ENCODE measurements at regions not wholly inside any gene's neighbourhood (a gene's known extent, or its start where the extent isn't known, plus 50 kb on each side); places are given as distances from the start of the nearest gene placed in this dataset.
"Not testable (repeated sequence)": the region's sequence is repeated elsewhere in the genome, so short reads cannot be mapped to it uniquely, and the experiment has no call there.

DNA sequence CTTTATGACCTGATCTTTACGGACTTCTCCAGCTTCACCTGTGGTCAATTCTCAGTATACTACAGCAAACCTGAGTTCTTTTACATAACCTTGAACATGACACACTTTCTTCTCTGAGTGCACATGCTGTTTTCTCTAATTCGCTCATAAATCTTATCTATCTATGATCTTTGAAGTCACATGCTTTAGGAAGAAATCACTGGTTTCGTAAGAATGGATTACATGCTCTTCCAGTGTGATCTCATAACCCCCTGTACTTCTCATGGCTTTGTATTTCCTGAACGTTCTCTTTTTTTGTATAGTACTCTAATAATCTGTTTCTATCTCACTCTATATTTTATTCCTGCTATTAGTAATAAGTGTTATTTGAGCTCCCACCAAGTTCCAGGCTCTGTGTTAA is 1165.2 kb downstream of the TBL1XR1 start:
- no peak for TF ChIP-seq POLR2A (IDR thresholded peaks at IDR 0.05; ENCODE audit: low read depth, low read length)
- TF ChIP-seq SPI1 (IDR thresholded peaks at IDR 0.05; ENCODE audit: low read depth, low read length) = no peak
- TF ChIP-seq TAF1 (IDR thresholded peaks at IDR 0.05; ENCODE audit: low read depth, low read length) = no peak
- no peak for TF ChIP-seq POU2F2 (IDR thresholded peaks at IDR 0.05; ENCODE audit: low read depth, low read length)
- TF ChIP-seq POLR2AphosphoS5 (IDR thresholded peaks at IDR 0.05; ENCODE audit: low read depth, low read length) = no peak
- TF ChIP-seq PAX5 (IDR thresholded peaks at IDR 0.05; ENCODE audit: insufficient read depth, low read length, severe bottlenecking) = no peak
- no peak for DNase-seq (ENCODE audit: insufficient read length, low spot score)
- FAIRE-seq = no peak

DNA sequence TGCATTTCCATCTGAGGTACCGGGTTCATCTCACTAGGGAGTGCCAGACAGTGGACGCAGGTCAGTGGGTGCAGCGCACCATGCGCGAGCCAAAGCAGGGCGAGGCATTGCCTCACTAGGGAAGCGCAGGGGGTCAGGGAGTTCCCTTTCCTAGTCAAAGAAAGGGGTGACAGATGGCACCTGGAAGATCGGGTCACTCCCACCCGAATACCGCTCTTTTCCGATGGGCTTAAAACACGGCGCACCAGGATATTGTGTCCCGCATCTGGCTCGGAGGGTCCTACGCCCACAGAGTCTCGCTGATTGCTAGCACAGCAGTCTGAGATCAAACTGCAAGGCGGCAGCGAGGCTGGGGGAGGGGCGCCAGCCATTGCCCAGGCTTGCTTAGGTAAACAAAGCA is 1157.1 kb downstream of the NAALADL2 start:
- not testable (repeated sequence) for DNase-seq (ENCODE audit: insufficient read length, low spot score); FAIRE-seq

DNA sequence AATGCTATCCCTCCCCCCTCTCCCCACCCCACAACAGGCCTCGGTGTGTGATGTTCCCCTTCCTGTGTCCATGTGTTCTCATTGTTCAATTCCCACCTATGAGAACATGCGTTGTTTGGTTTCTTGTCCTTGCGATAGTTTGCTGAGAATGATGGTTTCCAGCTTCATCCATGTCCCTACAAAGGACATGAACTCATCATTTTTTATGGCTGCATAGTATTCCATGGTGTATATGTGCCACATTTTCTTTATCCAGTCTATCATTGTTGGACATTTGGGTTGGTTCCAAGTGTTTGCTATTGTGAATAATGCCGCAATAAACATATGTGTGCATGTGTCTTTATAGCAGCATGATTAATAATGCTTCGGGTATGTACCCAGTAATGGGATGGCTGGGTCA is 1156.1 kb downstream of the NAALADL2 start:
- not testable (repeated sequence) for DNase-seq (ENCODE audit: insufficient read length, low spot score); FAIRE-seq

GRCh38 chr3:176009256-176009655 is 1150.1 kb downstream of the NAALADL2 start:
- FAIRE-seq (no peak), DNase-seq (ENCODE audit: insufficient read length, low spot score) (no peak)
- TF ChIP-seq SPI1 (IDR thresholded peaks at IDR 0.05; ENCODE audit: low read depth, low read length) (no peak), PAX5 (IDR thresholded peaks at IDR 0.05; ENCODE audit: insufficient read depth, low read length, severe bottlenecking) (no peak)

DNA sequence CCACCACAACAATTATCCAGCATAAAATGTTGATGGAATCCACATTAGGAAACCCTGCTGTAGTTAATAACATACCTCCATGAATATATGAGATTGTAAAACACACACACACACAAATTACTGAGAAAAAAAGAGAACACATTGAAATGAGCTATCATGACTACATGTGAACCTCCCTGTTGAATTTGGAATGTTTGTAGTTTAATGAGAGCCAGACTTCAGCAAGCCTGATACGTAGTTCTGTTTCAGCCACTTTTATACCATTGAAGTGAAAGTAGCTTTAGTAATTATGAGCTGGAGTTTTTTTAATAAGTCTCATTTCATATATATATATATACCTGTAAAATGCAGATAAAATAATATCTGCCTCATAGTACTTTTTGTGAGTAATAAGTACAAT is 1146.4 kb downstream of the NAALADL2 start:
- TF ChIP-seq POLR2AphosphoS5 (IDR thresholded peaks at IDR 0.05; ENCODE audit: low read depth, low read length) (no peak), TAF1 (IDR thresholded peaks at IDR 0.05; ENCODE audit: low read depth, low read length) (no peak), PAX5 (IDR thresholded peaks at IDR 0.05; ENCODE audit: insufficient read depth, low read length, severe bottlenecking) (no peak), SPI1 (IDR thresholded peaks at IDR 0.05; ENCODE audit: low read depth, low read length) (no peak), POU2F2 (IDR thresholded peaks at IDR 0.05; ENCODE audit: low read depth, low read length) (no peak), POLR2A (IDR thresholded peaks at IDR 0.05; ENCODE audit: low read depth, low read length) (no peak)
- DNase-seq (ENCODE audit: insufficient read length, low spot score) (no peak), FAIRE-seq (no peak)

DNA sequence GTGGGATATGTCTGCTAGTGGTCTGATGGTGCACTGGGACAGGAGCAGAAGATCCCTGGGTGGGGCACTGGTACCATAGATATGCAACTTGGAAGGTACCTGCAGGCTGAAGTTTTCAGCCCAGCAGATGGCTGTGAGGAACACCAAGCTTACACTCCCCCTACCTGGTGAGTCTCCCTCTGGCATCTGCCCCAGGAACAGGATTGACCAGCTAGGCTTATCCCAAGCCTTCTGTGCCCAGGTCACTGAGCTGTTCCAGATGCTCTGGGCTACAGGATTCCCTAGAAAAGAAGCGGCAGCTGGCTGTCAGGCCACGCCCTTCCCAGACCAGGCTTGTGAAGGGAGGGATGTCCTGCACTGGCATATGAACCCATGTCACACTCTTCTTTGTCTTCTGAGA is 1130.0 kb downstream of the NAALADL2 start:
- no peak for TF ChIP-seq TAF1 (IDR thresholded peaks at IDR 0.05; ENCODE audit: low read depth, low read length)
- DNase-seq (ENCODE audit: insufficient read length, low spot score) (no peak), FAIRE-seq (no peak)

DNA sequence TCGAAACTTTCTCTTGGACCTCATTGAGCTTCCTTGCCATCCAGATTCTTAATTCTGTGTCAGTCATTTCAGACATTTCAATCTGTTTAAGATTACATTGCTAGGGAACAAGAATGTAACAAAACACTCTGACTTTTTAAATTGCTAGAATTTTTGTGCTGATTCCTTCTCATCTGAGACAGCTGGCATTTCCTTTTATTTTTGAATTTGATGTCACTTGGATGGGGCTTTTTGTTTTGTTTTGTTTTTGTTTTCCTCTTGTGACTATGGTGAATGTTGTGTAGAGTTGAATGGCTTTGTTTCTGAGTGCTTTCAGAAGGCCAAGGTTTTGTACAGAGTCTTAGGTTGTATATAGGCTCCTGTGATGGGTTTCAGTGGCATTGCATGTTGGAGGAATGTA is 1129.3 kb downstream of the NAALADL2 start:
- no peak for TF ChIP-seq POU2F2 (IDR thresholded peaks at IDR 0.05; ENCODE audit: low read depth, low read length)
- no peak for TF ChIP-seq SPI1 (IDR thresholded peaks at IDR 0.05; ENCODE audit: low read depth, low read length)
- no peak for TF ChIP-seq POLR2AphosphoS5 (IDR thresholded peaks at IDR 0.05; ENCODE audit: low read depth, low read length)
- no peak for TF ChIP-seq PAX5 (IDR thresholded peaks at IDR 0.05; ENCODE audit: insufficient read depth, low read length, severe bottlenecking)
- no peak for TF ChIP-seq POLR2A (IDR thresholded peaks at IDR 0.05; ENCODE audit: low read depth, low read length)
- TF ChIP-seq TAF1 (IDR thresholded peaks at IDR 0.05; ENCODE audit: low read depth, low read length) = no peak
- no peak for DNase-seq (ENCODE audit: insufficient read length, low spot score)
- no peak for FAIRE-seq

DNA sequence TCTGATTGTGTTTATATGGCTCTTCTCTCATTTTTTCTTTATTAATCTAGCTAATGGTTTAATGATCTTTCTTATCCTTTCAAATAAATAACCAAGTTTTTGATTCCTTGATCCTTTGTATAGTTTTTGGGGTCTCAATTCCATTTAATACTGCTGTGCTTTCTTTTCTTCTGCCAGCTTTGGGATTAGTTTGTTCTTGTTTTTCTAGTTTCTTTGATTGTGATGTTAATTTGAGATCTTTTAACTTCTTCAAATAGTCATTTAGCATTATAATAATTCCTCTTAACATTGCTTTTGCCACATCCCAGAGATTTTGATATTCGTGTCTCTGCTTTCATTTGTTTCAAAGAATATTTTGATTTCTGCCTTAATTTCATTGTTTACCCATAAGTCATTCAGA is 1126.6 kb downstream of the NAALADL2 start:
- TF ChIP-seq TAF1 (IDR thresholded peaks at IDR 0.05; ENCODE audit: low read depth, low read length) (no peak), SPI1 (IDR thresholded peaks at IDR 0.05; ENCODE audit: low read depth, low read length) (no peak), PAX5 (IDR thresholded peaks at IDR 0.05; ENCODE audit: insufficient read depth, low read length, severe bottlenecking) (no peak), POLR2A (IDR thresholded peaks at IDR 0.05; ENCODE audit: low read depth, low read length) (no peak), POLR2AphosphoS5 (IDR thresholded peaks at IDR 0.05; ENCODE audit: low read depth, low read length) (no peak), POU2F2 (IDR thresholded peaks at IDR 0.05; ENCODE audit: low read depth, low read length) (no peak)
- no peak for FAIRE-seq
- no peak for DNase-seq (ENCODE audit: insufficient read length, low spot score)

- DNase-seq (ENCODE audit: insufficient read length, low spot score) (no peak), FAIRE-seq (no peak)
- no peak for TF ChIP-seq POU2F2 (IDR thresholded peaks at IDR 0.05; ENCODE audit: low read depth, low read length)
- no peak for TF ChIP-seq SPI1 (IDR thresholded peaks at IDR 0.05; ENCODE audit: low read depth, low read length)
- TF ChIP-seq TAF1 (IDR thresholded peaks at IDR 0.05; ENCODE audit: low read depth, low read length) = no peak
- TF ChIP-seq PAX5 (IDR thresholded peaks at IDR 0.05; ENCODE audit: insufficient read depth, low read length, severe bottlenecking) = no peak
- TF ChIP-seq POLR2AphosphoS5 (IDR thresholded peaks at IDR 0.05; ENCODE audit: low read depth, low read length) = no peak
- no peak for TF ChIP-seq POLR2A (IDR thresholded peaks at IDR 0.05; ENCODE audit: low read depth, low read length)
These were observed 1124.2 kb downstream of the NAALADL2 start for GRCh38 chr3:175983379-175983778.

DNA sequence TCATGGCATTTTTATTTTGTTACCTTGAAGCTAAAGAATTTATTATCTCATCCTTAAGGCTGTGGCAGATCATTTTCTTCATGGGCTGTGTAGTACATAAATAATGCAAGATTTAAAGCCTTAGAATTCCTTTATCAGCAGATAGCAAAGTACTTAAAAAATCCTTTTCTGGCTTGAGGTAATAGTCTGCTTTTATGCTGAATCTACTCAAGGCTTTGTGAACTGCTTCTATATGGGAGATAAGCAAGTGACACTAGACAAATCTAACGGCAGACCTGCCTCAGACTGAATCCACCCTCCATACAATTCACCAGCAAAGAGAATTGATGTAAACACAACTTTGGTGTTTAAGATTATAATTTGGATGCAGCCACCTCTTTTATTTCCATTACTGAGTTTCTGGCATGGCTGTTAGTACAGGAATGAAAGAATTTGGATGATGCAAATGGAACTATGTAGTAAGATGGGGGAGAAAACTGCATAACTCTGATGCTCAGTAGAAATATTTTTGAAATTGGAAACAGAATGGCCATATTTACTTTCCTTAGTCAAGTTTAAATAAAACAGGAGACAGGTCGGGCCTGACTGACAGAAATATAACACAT is 1121.5 kb downstream of the NAALADL2 start:
- DNase-seq (ENCODE audit: insufficient read length, low spot score) = no peak
- TF ChIP-seq POU2F2 (IDR thresholded peaks at IDR 0.05; ENCODE audit: low read depth, low read length) = no peak
- FAIRE-seq = no peak

DNA sequence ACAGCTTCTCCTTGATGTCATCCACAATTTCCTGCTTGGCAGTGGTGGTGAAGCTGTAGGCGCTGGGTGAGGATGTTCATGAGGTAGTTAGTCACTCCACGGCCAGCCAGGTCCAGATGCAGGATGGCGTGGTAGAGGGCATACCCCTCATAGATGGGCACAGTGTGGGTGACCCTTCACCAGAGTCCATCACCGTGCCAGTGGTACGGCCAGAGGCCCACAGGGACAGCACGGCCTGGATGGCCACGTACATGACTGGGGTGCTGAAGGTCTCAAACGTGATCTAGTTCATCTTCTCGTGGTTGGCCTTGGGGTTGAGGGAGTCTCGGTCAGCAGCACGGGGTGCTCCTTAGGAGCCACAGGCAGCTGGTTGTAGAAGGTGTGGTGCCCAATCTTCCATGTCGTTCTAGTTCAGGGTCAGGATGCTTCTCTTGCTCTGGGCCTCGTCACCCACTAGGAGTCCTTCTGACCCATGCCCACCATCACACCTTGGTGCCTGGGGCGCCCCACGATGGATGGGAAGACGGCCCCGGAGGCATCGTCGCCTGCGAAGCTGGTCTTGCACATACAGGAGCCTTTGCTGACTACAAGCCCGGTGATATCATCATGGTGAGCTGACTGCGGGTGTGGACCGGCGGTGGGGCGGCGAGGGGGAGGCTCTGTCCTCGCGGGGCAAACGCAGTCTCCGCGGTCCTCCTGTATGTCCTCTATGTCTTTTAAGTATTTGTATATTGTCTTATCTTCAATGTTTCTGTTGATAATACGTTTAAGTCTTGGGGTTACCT is 1119.0 kb downstream of the NAALADL2 start:
- DNase-seq (ENCODE audit: insufficient read length, low spot score) (no peak), FAIRE-seq (no peak)
- TF ChIP-seq POU2F2 (IDR thresholded peaks at IDR 0.05; ENCODE audit: low read depth, low read length) (no peak), PAX5 (IDR thresholded peaks at IDR 0.05; ENCODE audit: insufficient read depth, low read length, severe bottlenecking) (no peak), TAF1 (IDR thresholded peaks at IDR 0.05; ENCODE audit: low read depth, low read length) (no peak), POLR2AphosphoS5 (IDR thresholded peaks at IDR 0.05; ENCODE audit: low read depth, low read length) (no peak), POLR2A (IDR thresholded peaks at IDR 0.05; ENCODE audit: low read depth, low read length) (no peak), SPI1 (IDR thresholded peaks at IDR 0.05; ENCODE audit: low read depth, low read length) (no peak)

Data from GM12891 (cell line).